COR-L47 (cell line): ENCODE measurements at regions not wholly inside any gene's neighbourhood (a gene's known extent, or its start where the extent isn't known, plus 50 kb on each side); places are given as distances from the start of the nearest gene placed in this dataset.
A peak's percentile ranks its signal among the peaks of the same experiment; 100 is the strongest.

Experiments used
- DNase-seq: peaks from one replicate; lab custom pipeline; 2025; lab: John Stamatoyannopoulos, UW

GRCh38 chr2:155689791-155690190 is 642.7 kb downstream of the NR4A2 start:
- DNase-seq: no peak

DNA sequence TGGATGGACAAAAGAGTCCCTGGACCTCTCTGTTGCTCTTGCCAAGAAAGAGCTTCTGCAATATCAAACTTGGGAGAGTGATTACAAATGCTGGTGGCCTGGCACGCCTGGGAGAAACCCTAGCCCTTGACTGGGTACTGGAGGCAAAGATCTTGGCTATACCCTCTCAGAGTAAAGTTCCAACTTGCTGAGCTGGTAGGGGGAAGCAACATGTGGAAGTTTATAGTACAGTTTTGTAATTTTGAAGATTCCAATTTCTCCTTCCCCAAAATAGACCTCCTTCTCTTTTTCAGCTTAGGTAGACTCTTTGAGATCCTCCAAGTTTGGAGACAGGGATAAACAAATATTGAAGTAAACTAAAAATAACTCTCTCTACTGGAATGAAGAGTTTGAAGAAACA is 645.3 kb downstream of the NR4A2 start:
- DNase-seq: no peak

DNA sequence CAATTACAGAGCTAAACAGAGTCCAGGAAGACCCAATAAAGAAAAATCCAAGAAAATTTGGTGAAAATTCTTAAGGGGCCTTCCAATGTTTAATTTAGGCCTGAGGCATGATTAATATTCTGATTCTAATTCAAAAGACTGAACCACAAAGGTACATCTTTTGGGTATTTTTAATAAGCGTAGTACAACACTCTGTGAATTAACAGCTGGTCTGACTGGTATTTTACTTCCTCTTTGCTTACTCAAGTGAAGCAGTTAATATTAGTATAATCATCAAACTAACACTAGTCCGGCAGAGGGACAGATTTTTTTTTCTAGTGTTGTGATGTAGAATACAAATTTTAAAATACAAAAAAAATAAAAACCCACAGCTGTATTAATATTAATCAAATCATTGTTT is 652.9 kb downstream of the NR4A2 start:
- no peak for DNase-seq

- no peak for DNase-seq
Measured at GRCh38 chr2:155675920-155676319, 656.6 kb downstream of the NR4A2 start.

GRCh38 chr2:155665704-155666103 is 666.8 kb downstream of the NR4A2 start:
- no peak for DNase-seq

DNA sequence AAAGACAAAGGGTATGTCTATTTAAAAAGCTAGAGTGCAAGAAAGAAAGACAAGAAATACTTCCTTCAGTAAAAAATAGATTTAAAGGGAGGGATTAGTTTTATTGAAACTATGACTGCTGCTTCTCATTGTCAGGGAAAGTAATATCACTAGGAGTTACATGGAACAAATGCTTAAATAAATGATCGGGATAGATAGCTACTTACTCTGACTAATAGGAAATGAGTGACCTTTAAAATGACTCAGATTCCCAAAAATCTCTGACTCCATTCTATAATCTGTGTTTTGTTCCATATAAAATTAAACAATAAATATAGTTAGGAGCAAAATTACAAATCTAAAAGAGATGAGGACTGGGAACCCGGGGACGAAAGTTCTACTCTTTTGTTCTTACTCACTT is 669.3 kb downstream of the NR4A2 start:
- no peak for DNase-seq

DNA sequence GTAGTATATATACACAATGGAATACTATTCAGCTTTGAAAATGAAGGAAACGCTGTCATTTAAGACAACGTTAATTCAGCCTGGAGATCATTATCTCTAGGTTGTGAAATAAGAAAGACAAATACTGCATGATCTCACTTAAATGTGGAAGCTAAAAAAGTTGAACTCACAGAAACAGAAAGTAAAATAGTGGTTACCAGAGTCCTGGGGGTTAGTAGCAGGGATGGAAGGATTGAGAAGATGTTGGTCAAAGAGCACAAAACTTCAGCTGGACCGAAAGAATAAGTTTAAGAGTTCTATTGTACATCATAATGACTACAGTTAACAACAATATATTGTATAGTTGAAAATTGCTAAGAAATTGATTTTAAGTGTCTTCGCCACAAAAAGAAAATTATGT is 670.3 kb downstream of the NR4A2 start:
- no peak for DNase-seq

- DNase-seq: peak; percentile 51
Measured at GRCh38 chr2:155653176-155653575, 679.3 kb downstream of the NR4A2 start.

DNA sequence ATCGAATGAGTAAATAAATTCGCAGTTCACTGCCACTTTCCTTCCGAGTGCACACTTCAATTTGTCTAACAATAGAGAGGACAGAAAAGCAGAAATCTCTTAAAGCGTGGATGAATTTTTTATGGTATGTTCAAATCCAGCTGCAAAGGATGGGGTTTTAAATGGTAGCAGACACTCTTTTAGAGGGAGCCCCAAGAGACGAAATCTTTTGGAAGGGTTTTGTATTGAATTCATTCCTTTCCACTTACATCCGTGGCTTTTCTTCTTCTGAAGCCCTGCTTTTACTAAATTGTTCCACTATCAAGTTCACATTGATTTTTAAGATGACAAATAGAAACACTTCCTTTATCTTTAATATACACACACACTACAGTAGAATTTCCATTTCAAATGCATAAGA is 680.7 kb downstream of the NR4A2 start:
- DNase-seq: no peak

DNA sequence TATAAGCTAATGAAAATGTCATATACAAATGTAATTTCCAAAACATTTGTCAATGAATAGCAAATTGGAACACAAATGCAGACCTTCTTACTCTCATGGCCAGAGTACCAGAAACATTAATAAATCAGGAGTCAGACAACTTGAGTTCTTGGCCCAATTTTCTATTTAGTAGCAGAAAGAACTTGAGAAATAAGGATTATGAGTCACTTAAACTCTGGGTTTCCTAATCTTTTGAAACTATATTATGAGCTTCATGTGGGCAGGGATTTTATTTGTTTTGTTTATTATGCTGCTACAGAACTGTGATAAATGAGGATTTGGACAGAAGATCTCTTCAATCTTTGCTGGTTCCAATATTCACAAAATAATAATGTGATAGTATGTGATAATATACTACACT is 686.7 kb downstream of the NR4A2 start:
- DNase-seq: no peak

GRCh38 chr2:155643056-155643775 is 689.3 kb downstream of the NR4A2 start:
- DNase-seq: no peak

DNA sequence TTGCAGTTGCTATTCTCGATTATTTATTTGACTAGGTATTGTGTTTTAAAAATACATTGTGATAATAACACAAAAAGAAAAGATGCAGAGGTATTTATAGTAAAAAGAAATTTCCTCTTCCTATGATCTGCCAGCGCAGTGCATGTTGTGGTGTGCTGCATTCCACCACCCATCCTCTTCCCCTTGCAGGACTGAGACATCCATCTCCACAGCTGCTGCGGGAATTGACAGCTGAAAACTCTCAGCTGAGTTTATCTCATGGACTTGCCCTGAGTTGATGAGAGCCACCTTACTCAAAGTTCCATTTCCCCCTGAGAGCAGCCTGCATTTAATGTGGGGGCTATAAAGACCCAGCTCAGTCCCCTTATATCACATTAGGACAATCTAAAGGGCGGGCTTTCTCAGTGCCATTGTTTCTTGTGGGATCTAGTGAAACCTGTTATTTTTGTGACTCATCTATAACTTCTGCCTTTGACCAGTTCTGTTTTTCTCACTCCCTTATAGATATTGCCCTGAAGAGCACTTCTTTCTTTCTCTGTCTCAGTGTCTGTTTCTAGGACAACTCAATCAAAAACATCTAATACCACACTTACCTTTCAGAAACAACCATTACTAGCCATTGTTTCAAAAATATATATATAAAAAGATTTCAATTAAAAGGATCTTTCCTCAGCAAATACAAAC is 698.5 kb downstream of the NR4A2 start:
- no peak for DNase-seq

GRCh38 chr2:155633060-155633839 is 699.3 kb downstream of the NR4A2 start:
- DNase-seq: no peak

DNA sequence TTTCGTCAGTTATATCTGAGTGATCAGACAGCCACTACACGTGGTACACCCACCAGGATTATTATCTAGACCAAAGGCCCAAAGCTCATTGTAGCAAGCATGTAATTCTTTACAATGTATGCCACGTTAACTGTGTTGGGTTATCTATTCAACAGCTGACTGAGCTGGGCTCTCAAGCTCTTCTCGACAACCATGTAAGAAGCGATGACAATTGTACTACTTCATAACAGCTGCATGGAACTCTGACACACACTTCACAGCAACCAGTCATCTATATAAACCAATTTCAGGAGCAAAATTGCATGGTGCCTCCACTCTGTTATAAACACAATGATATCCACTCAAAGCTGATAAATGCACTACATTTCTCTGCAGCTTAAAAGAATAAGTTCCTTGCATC is 701.8 kb downstream of the NR4A2 start:
- DNase-seq: no peak

GRCh38 chr2:155622443-155622842 is 710.1 kb downstream of the NR4A2 start:
- DNase-seq: no peak

DNA sequence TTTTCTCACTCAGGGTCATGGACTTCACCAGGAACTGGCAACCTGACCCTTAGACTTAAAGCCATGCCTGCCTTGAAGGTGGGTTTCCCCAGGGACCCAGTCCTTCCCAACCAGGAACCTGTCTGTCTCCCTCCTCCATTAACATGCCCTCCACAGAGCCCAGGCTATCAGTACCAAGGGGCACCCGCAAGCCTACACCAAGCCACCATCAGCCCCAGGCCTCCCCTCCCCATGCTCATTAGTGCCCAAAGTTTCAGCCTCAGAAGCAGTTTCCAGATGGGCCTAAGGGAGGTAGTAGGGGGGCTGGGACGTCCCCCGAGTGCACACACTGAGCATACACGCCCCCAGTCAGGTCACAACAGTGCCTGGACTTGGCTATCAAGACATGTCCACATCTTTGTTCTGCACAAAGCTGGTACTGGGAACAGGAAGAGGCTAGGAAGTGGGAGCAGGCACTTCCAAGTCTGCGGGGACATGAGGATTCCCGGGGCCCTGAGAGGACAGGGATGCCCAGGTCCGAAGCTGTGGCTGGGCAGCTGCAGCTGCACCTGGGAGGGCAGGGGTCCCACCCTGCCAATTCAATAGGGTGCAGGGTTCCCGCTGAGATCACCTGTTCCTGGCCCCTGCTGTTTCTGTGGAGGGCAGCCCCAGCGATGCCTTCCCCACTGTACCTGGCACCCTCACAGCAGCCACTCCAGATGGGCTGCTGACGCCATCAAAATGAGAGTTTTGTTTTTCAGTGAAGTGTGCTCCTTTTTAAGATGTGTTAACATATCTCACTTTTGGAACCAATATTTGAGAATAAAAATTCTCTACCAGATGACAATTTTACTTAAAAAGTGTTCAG is 731.4 kb downstream of the NR4A2 start:
- no peak for DNase-seq

DNA sequence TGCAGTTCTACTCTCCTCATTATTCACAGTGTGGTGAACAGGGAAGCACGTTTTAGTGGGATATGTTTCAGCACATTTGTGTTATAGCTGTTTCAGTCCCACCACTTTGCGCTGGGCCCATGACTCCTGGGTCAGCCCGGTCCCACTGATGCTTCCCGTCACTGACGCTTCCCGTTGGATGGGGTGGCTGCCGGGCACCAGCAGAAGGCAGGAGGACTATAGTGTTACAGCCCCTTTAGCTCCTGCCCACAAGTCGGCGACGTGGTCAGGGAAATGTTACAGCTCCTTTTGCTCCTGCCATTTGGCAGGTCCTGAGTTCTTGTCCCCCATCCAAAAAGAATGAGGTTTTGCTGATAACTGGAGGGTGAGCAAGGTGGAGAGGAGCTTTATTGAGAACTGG is 732.2 kb downstream of the NR4A2 start:
- DNase-seq: no peak

DNA sequence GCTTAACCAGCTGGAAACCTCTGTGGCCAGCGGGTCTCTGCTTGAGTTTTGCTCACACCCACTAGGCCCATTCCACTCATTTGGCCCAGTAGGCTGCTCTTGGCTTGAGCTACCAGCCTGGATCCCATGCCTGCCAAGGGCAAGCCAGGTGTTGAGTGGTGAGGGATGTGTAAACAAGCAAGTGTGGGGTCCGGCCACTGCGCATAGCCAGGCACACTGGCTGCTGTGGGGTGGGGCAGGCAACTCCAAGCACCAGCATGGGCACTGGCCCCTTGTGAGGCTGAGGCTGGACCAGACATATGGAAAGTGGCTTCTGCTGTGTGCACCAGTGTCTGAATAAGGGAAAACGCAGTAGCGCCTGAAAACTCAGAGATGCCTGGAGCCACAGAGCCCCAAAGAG is 732.7 kb downstream of the NR4A2 start:
- DNase-seq: no peak

DNA sequence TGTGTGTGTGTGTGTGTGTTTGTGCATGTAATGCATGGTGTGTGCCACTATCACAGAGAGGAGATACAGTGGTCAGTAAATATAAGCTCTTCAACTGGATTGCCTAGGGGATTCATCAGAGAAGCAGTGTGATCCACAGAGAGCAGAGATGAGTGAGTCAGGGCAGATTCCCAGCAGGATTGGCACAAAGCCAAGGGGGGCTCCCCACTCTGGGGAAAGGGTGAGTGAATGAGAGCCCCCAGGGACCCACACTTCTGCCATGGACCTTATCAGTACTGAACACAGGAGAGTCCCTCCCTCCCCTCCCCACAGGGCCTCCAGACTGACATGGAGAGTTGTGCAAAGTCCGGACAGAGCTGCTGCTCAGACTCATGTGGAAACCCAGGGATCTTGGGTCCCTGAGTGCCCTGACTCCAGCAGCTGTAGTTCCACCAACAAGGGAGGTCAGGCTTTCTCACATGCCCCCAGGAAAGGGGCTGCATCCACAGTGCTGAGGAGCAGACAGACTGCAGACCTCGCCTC is 748.8 kb downstream of the NR4A2 start:
- no peak for DNase-seq

GRCh38 chr2:155574941-155575340 is 757.6 kb downstream of the NR4A2 start:
- no peak for DNase-seq

GRCh38 chr2:155547571-155547970 is 785.0 kb downstream of the NR4A2 start:
- no peak for DNase-seq
